Heart right ventricle (tissue), 16 donors: ENCODE measurements at regions not wholly inside any gene's neighbourhood (a gene's known extent, or its start where the extent isn't known, plus 50 kb on each side); places are given as distances from the start of the nearest gene placed in this dataset.
"Not testable (repeated sequence)": the region's sequence is repeated elsewhere in the genome, so short reads cannot be mapped to it uniquely, and the experiment has no call there.

Experiments used
- ATAC-seq, 8 donors: fragments of 200-7000 bp; cut with Tn5 transposase; one replicate each; pipeline ENCODE4 v1.9.1; 2020; ENCODE audit warnings: mild to moderate bottlenecking in 8 of 8, moderate library complexity in 8 of 8, moderate number of reproducible peaks in 1 of 8
- DNase-seq, 2 donors: peaks; one replicate each; pipeline ENCODE4 v3.0.0-alpha.2; 2020
- H3K27ac ChIP-seq, 10 donors: fragments of 200-600 bp; sonication (generic) in 2 of 10; one replicate each; pipeline versions ENCODE4 v1.5.0 to v1.8.0; 2020 to 2022; ENCODE audit warnings: mild to moderate bottlenecking in 3 of 10
- H3K27me3 ChIP-seq, 7 donors: fragments of 200-600 bp; one replicate each; pipeline ENCODE4 v1.8.0; 2021 to 2022; ENCODE audit warnings: mild to moderate bottlenecking in 2 of 7
- H3K36me3 ChIP-seq, 9 donors: fragments of 200-600 bp; sonication (generic) in 1 of 9; one replicate each; pipeline versions ENCODE4 v1.5.0 to v1.8.0; 2020 to 2022; ENCODE audit warnings: mild to moderate bottlenecking in 2 of 9
- H3K4me1 ChIP-seq, 9 donors: fragments of 200-600 bp; sonication (generic) in 1 of 9; one replicate each; pipeline versions ENCODE4 v1.5.0 to v1.8.0; 2020 to 2022; ENCODE audit warnings: mild to moderate bottlenecking in 4 of 9
- H3K4me3 ChIP-seq, 10 donors: fragments of 200-600 bp; sonication (generic) in 2 of 10; one replicate each; pipeline versions ENCODE4 v1.5.0 to v1.8.0; 2020 to 2022; ENCODE audit warnings: mild to moderate bottlenecking in 7 of 10, moderate library complexity in 2 of 10
- H3K9me3 ChIP-seq, 11 donors: fragments of 200-600 bp in 10 of 11; sonication (generic) in 2 of 11; one replicate each; pipeline versions ENCODE4 v1.5.0 to v1.8.0; 2013 to 2022; ENCODE audit warnings: mild to moderate bottlenecking in 2 of 11, control low read depth in 1 of 11, moderate library complexity in 1 of 11
- CTCF ChIP-seq, 9 donors: fragments of 200-600 bp; sonication (generic) in 2 of 9; IDR thresholded peaks; one replicate each; pipeline versions ENCODE4 v1.5.0 to v1.8.0; 2021 to 2022; ENCODE audit warnings: antibody characterized with exemption in 9 of 9, mild to moderate bottlenecking in 5 of 9, moderate library complexity in 1 of 9
- WGBS, 2 donors: extraction: QIAGEN DNeasy Blood & Tissue Kit; methylation state at CpG; one replicate each; pipeline ENCODE4 v1.1.7; 2013; ENCODE audit warnings: inconsistent platforms in 1 of 2; 5-methylcytosine and 5-hydroxymethylcytosine counted together
- intact Hi-C, 10 donors: fragments of 100-400 bp; cut with DNase I; formaldehyde crosslinking; loops; one replicate each; pipeline versions ENCODE4 v1.11.1 to v1.14.2; 2022
- donor health status: Arrhythmogenic right ventricular cardiomyopathy.
- donor health status: ischemic (EF 13 %, LVEDD 7.1; RV severe dilation, severe dysfunction).
- donor health status: healthy with polysubstance abuse.
- donor health status: DM: no; HTN: yes; CAD: no.
- donor health status: DM: no; HTN: no; CAD: no.
- donor health status: ischemic (EF 25% LVEDD 6.9; RV normal size, moderate dysfunction).
- donor health status: ischemic (EF 25% LVEDD 5.7; RV mildly dilated, moderate dysfunction).
- donor health status: healthy.
- donor health status: DM: yes; HTN: yes; CAD: no.
- donor health status: Ischemic cardiomyopathy.
- donor health status: ischemic (EF 35%, LVEDD 5.7; RV mildly dilated, moderate dysfunction).
- donor health status: nonischemic (EF 11% LVEDD 7.7; RV severe dilation, severe dysfunction).
- donor health status: DM: yes; HTN: yes; CAD: no.
- donor health status: PGD.
- donor health status: ischemic (EF 29% LVEDD 5.4; RV normal size, mild dysfunction).
- donor health status: nonischemic (EF 23%, LVEDD 6.1; RV moderate dilation, normal function).

- WGBS, 2 donors: 85 to 86% methylated on average over 3 of the region's 3 CpGs
- peaks cover 0 to 10% (median 0%) of the 10 kb centered on the region in 11 donors for H3K9me3 ChIP-seq
- TF ChIP-seq CTCF (IDR thresholded peaks at IDR 0.05): no peak
- no peaks in the 10 kb centered on the region for H3K27me3 ChIP-seq
- no peak for DNase-seq
- H3K36me3 ChIP-seq: no peaks in the 10 kb centered on the region
- intact Hi-C loops: no loop called here
- H3K4me3 ChIP-seq: no peak overlapping the region
- no peak overlapping the region for H3K27ac ChIP-seq
- H3K4me1 ChIP-seq: no peaks in the 10 kb centered on the region
- no peak for ATAC-seq
These were observed 467.1 kb downstream of the SUCLG1 start for GRCh38 chr2:83991992-83992391.

- Histone ChIP-seq H3K36me3 (no peaks in the 10 kb centered on the region), H3K4me1 (no peaks in the 10 kb centered on the region), H3K27ac (no peak overlapping the region), H3K9me3 (peaks cover 0 to 21% (median 0%) of the 10 kb centered on the region in 11 donors), H3K27me3 (no peaks in the 10 kb centered on the region), H3K4me3 (no peak overlapping the region)
- intact Hi-C loops: no loop called here
- ATAC-seq: no peak
- 45 to 53% methylated on average over 1 of the region's 1 CpG for whole genome bisulfite sequencing, 2 donors
- no peak for TF ChIP-seq CTCF (IDR thresholded peaks at IDR 0.05)
- DNase-seq: no peak
These were observed 468.4 kb downstream of the SUCLG1 start for GRCh38 chr2:83990636-83991035.

GRCh38 chr2:83976628-83977027, 482.5 kb downstream of the SUCLG1 start:
- H3K27me3 ChIP-seq, H3K27ac ChIP-seq, H3K36me3 ChIP-seq, H3K4me3 ChIP-seq, intact Hi-C loops, H3K4me1 ChIP-seq, DNase-seq, ATAC-seq: not testable (repeated sequence)
- H3K9me3 ChIP-seq: peaks cover 0 to 20% (median 0%) of the 10 kb centered on the region in 11 donors
- WGBS, 2 donors: 79 to 90% methylated on average over 6 of the region's 6 CpGs

- no peak for DNase-seq
- Histone ChIP-seq H3K4me1 (no peaks in the 10 kb centered on the region), H3K27ac (no peak overlapping the region), H3K4me3 (no peak overlapping the region), H3K36me3 (no peaks in the 10 kb centered on the region), H3K9me3 (peaks cover 0 to 15% (median 0%) of the 10 kb centered on the region in 11 donors), H3K27me3 (no peaks in the 10 kb centered on the region)
- ATAC-seq: no peak
- 66 to 70% methylated on average over 3 of the region's 3 CpGs for WGBS, 2 donors
- TF ChIP-seq CTCF (IDR thresholded peaks at IDR 0.05): no peak
- intact Hi-C loops: no loop called here
These were observed 487.0 kb downstream of the SUCLG1 start for GRCh38 chr2:83972128-83972527.

GRCh38 chr2:83971547-83971946, 487.5 kb downstream of the SUCLG1 start:
- DNase-seq (no peak), ATAC-seq (no peak)
- Histone ChIP-seq H3K4me3 (no peak overlapping the region), H3K4me1 (no peaks in the 10 kb centered on the region), H3K9me3 (peaks cover 0 to 11% (median 0%) of the 10 kb centered on the region in 11 donors), H3K27me3 (no peaks in the 10 kb centered on the region), H3K36me3 (no peaks in the 10 kb centered on the region), H3K27ac (no peak overlapping the region)
- WGBS, 2 donors: 51 to 52% methylated on average over 2 of the region's 2 CpGs
- intact Hi-C loops: no loop called here
- TF ChIP-seq CTCF (IDR thresholded peaks at IDR 0.05): no peak
